IMR-90 (cell line): ENCODE measurements at regions not wholly inside any gene's neighbourhood (a gene's known extent, or its start where the extent isn't known, plus 50 kb on each side); places are given as distances from the start of the nearest gene placed in this dataset.

Experiments used
- ATAC-seq: fragments of 200-7000 bp; cut with Tn5 transposase; 2 replicates; pipeline ENCODE4 v1.9.1; 2020; ENCODE audit warnings: low read depth, mild to moderate bottlenecking, moderate library complexity
- BruUV-seq: library from RNA; stranded (reverse); fragments of 400-500 nt; replicated peaks from 2 replicates; lab custom pipeline; 2021; lab: Mats Ljungman, UMichigan
- CTCF ChIA-PET: fragments of 300-600 bp; formaldehyde crosslinking; extraction: SDS; loops from one replicate; lab custom pipeline; 2021; ENCODE audit warnings: antibody characterized with exemption; lab: Yijun Ruan, JAX
- POLR2A ChIA-PET: fragments of 300-600 bp; sonication (Branson Sonifier 250); formaldehyde crosslinking; loops from one replicate; lab custom pipeline; 2022; ENCODE audit warnings: antibody characterized with exemption; ENCODE audit not compliant: unreplicated experiment; lab: Charles Lee
- DNase-seq: peaks from one replicate; pipeline ENCODE4 v3.0.0; 2013
- H2AFZ ChIP-seq: replicated peaks from 2 replicates; pipeline ENCODE3; 2013; ENCODE audit warnings: low read length, mild to moderate bottlenecking; ENCODE audit not compliant: poor library complexity
- H2AK5ac ChIP-seq: 2 replicates; pipeline ENCODE4 v1.6.1; 2013; ENCODE audit warnings: low read depth, low read length, inconsistent platforms
- H2AK9ac ChIP-seq: replicated peaks from 2 replicates; pipeline ENCODE3; 2013; ENCODE audit warnings: mild to moderate bottlenecking, low read depth, low read length, moderate library complexity; ENCODE audit not compliant: poor library complexity
- H2BK120ac ChIP-seq: 2 replicates; pipeline ENCODE4 v1.6.1; 2013; ENCODE audit warnings: low read depth, low read length, inconsistent platforms
- H2BK15ac ChIP-seq: 3 replicates; pipeline ENCODE4 v1.6.1; 2013; ENCODE audit warnings: low read depth, low read length, inconsistent platforms
- H2BK20ac ChIP-seq: 2 replicates; pipeline ENCODE4 v1.6.1; 2013; ENCODE audit warnings: low read depth, mild to moderate bottlenecking, inconsistent platforms, low read length, moderate library complexity
- H2BK5ac ChIP-seq: 2 replicates; pipeline ENCODE4 v1.6.1; 2013; ENCODE audit warnings: mild to moderate bottlenecking, low read depth, low read length, inconsistent platforms; ENCODE audit not compliant: poor library complexity, severe bottlenecking
- H3K14ac ChIP-seq: replicated peaks from 2 replicates; pipeline ENCODE4 v1.6.1; 2013; ENCODE audit warnings: low read depth, low read length, inconsistent platforms
- H3K18ac ChIP-seq: 2 replicates; pipeline ENCODE4 v1.6.1; 2013; ENCODE audit warnings: low read depth, low read length, control low read depth
- H3K23ac ChIP-seq: 2 replicates; pipeline ENCODE4 v1.6.1; 2013; ENCODE audit warnings: low read depth, low read length, inconsistent platforms
- H3K27ac ChIP-seq: 2 replicates; pipeline ENCODE4 v1.5.1; 2013; ENCODE audit warnings: mild to moderate bottlenecking, control low read depth, low read length; ENCODE audit not compliant: insufficient read depth
- H3K27me3 ChIP-seq: 2 replicates; pipeline ENCODE4 v1.6.1; 2013; ENCODE audit warnings: low read length; ENCODE audit not compliant: control insufficient read depth, insufficient read depth
- H3K36me3 ChIP-seq: 2 replicates; pipeline ENCODE4 v1.6.1; 2013; ENCODE audit warnings: low read length, mixed read lengths; ENCODE audit not compliant: control insufficient read depth, insufficient read depth
- H3K4ac ChIP-seq: 2 replicates; pipeline ENCODE4 v1.6.1; 2013; ENCODE audit warnings: low read depth, low read length, inconsistent platforms
- H3K4me1 ChIP-seq: 2 replicates; pipeline ENCODE4 v1.6.1; 2013; ENCODE audit warnings: low read length, mixed read lengths; ENCODE audit not compliant: control insufficient read depth, insufficient read depth
- H3K4me2 ChIP-seq: 2 replicates; pipeline ENCODE4 v1.6.1; 2013; ENCODE audit warnings: low read depth, mild to moderate bottlenecking, control low read depth, low read length, moderate library complexity
- H3K4me3 ChIP-seq: 2 replicates; pipeline ENCODE4 v1.5.1; 2013; ENCODE audit warnings: low read depth, mild to moderate bottlenecking, control low read depth, low read length, moderate library complexity; ENCODE audit not compliant: insufficient read depth
- H3K56ac ChIP-seq: 2 replicates; pipeline ENCODE4 v1.6.1; 2013; ENCODE audit warnings: low read length, inconsistent platforms; ENCODE audit not compliant: insufficient read depth; ENCODE audit errors: extremely low read depth
- H3K79me1 ChIP-seq, 2 experiments: 2 replicates each; pipeline ENCODE4 v1.6.1; 2013; ENCODE audit warnings: low read length in 2 of 2, inconsistent platforms in 1 of 2, low read depth in 1 of 2
- H3K9ac ChIP-seq: 2 replicates; pipeline ENCODE4 v1.6.1; 2013; ENCODE audit warnings: low read depth, low read length, control low read depth
- H3K9me1 ChIP-seq: 2 replicates; pipeline ENCODE4 v1.6.1; 2013; ENCODE audit warnings: low read length, inconsistent platforms; ENCODE audit not compliant: insufficient read depth
- H3K9me3 ChIP-seq: 2 replicates; pipeline ENCODE4 v1.6.1; 2013; ENCODE audit warnings: low read length; ENCODE audit not compliant: control insufficient read depth, insufficient read depth
- H4K20me1 ChIP-seq: 2 replicates; pipeline ENCODE4 v1.6.1; 2013; ENCODE audit warnings: low read length, inconsistent platforms; ENCODE audit not compliant: insufficient read depth
- H4K5ac ChIP-seq: 2 replicates; pipeline ENCODE4 v1.6.1; 2013; ENCODE audit warnings: mild to moderate bottlenecking, low read depth, low read length, control low read depth
- H4K8ac ChIP-seq, 2 experiments: 2 replicates each; pipeline ENCODE4 v1.6.1; 2013; ENCODE audit warnings: low read depth in 2 of 2, low read length in 2 of 2, control low read depth in 1 of 2, inconsistent platforms in 1 of 2
- H4K91ac ChIP-seq: 2 replicates; pipeline ENCODE4 v1.6.1; 2013; ENCODE audit warnings: low read depth, low read length, inconsistent platforms; ENCODE audit not compliant: insufficient read depth
- BHLHE40 ChIP-seq: fragments of 150-350 bp; IDR thresholded peaks from 2 replicates; pipeline ENCODE4 v1.6.1; 2016; ENCODE audit warnings: mild to moderate bottlenecking, low read depth, low read length
- CEBPB ChIP-seq: IDR thresholded peaks from 2 replicates; pipeline ENCODE4 v1.6.1; 2012; ENCODE audit warnings: low read depth, low read length, improper control_type of control experiment
- CHD1 ChIP-seq: IDR thresholded peaks from 2 replicates; pipeline ENCODE4 v1.6.1; 2012; ENCODE audit warnings: low read depth, low read length, improper control_type of control experiment
- CTCF ChIP-seq: conservative IDR thresholded peaks from 2 replicates; pipeline ENCODE4 v1.5.1; 2012; ENCODE audit warnings: mild to moderate bottlenecking, low read depth, low read length, improper control_type of control experiment
- FOS ChIP-seq: fragments of 150-350 bp; IDR thresholded peaks from 2 replicates; pipeline ENCODE4 v1.6.1; 2016; ENCODE audit warnings: low read depth, low read length
- MAFK ChIP-seq: IDR thresholded peaks from 2 replicates; pipeline ENCODE4 v1.6.1; 2012; ENCODE audit warnings: low read depth, low read length, improper control_type of control experiment
- MAZ ChIP-seq: IDR thresholded peaks from 2 replicates; pipeline ENCODE4 v1.6.1; 2012; ENCODE audit warnings: low read depth, mild to moderate bottlenecking, low read length, improper control_type of control experiment, moderate library complexity, borderline replicate concordance
- MXI1 ChIP-seq: IDR thresholded peaks from 2 replicates; pipeline ENCODE4 v1.6.1; 2012; ENCODE audit warnings: low read depth, mild to moderate bottlenecking, low read length, moderate library complexity, borderline replicate concordance
- POLR2A ChIP-seq: IDR thresholded peaks from 2 replicates; pipeline ENCODE4 v1.6.1; 2012; ENCODE audit warnings: mild to moderate bottlenecking, low read depth, low read length
- RAD21 ChIP-seq: IDR thresholded peaks from 2 replicates; pipeline ENCODE4 v1.6.1; 2012; ENCODE audit warnings: low read length, improper control_type of control experiment
- RCOR1 ChIP-seq: IDR thresholded peaks from 2 replicates; pipeline ENCODE4 v1.6.1; 2012; ENCODE audit warnings: mild to moderate bottlenecking, low read length, improper control_type of control experiment; ENCODE audit not compliant: insufficient replicate concordance
- RFX5 ChIP-seq: IDR thresholded peaks from 2 replicates; pipeline ENCODE4 v1.8.0; 2012; ENCODE audit warnings: low read depth, mild to moderate bottlenecking, low read length, moderate library complexity
- SMC3 ChIP-seq: fragments of 150-350 bp; IDR thresholded peaks from 2 replicates; pipeline ENCODE4 v1.6.1; 2016; ENCODE audit warnings: low read depth, mild to moderate bottlenecking, antibody characterized with exemption, low read length, moderate library complexity
- WGBS, 2 experiments: methylation state at CpG; one replicate each; pipeline versions ENCODE4 v1.1.5 to v1.1.7; 2013; ENCODE audit warnings: missing lambda C conversion rate in 2 of 2; ENCODE audit not compliant: insufficient read length in 1 of 2; ENCODE audit errors: extremely low coverage in 2 of 2; 5-methylcytosine and 5-hydroxymethylcytosine counted together
- dilution Hi-C: fragments of 300-500 bp; cut with HindIII; formaldehyde crosslinking; loops from one replicate; pipeline ENCODE4 v1.14.3; 2018; ENCODE audit warnings: low sequenced_read_pairs; ENCODE audit not compliant: unreplicated experiment
- in situ Hi-C: fragments of 300-500 bp; cut with MboI; formaldehyde crosslinking; loops from 3 replicates; pipeline ENCODE4 v1.14.3; 2019; ENCODE audit warnings: low sequenced_read_pairs, inconsistent platforms, mixed read lengths
- intact Hi-C: fragments of 100-400 bp; cut with micrococcal nuclease; formaldehyde crosslinking; loops from 2 replicates; pipeline ENCODE4 v1.10.0; 2022
- TF ChIP-seq, protein P1 (sequence below): fragments of 150-350 bp; IDR thresholded peaks from 2 replicates; pipeline ENCODE4 v1.6.1; 2017; ENCODE audit warnings: mild to moderate bottlenecking, antibody characterized with exemption, low read length, low read depth

- H3K9me3 ChIP-seq, result no peaks in the 10 kb centered on the region; the same call in 1 of the 2 replicates
Observed at GRCh38 chr2:146754606-146755005, 1090.2 kb upstream of the ACVR2A start.

More at GRCh38 chr2:146754606-146755005, 1090.2 kb upstream of the ACVR2A start:
- H3K4me2 ChIP-seq, result no peak overlapping the region
- dilution Hi-C loops, result no loop called here
- TF ChIP-seq CTCF (no peak), RFX5 (no peak), POLR2A (no peak), BHLHE40 (no peak), CHD1 (no peak), MAZ (no peak), RAD21 (no peak), CEBPB (no peak), MAFK (no peak), FOS (no peak), RCOR1 (no peak), SMC3 (no peak), MXI1 (no peak)
- TF ChIP-seq, protein P1, sequence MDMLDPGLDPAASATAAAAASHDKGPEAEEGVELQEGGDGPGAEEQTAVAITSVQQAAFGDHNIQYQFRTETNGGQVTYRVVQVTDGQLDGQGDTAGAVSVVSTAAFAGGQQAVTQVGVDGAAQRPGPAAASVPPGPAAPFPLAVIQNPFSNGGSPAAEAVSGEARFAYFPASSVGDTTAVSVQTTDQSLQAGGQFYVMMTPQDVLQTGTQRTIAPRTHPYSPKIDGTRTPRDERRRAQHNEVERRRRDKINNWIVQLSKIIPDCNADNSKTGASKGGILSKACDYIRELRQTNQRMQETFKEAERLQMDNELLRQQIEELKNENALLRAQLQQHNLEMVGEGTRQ, result no peak
- ChIA-PET POLR2A (no interaction called here), CTCF (no interaction called here)
- no peak overlapping the region for H3K23ac ChIP-seq
- H2AFZ ChIP-seq, result no peak overlapping the region
- no peak overlapping the region for H4K91ac ChIP-seq
- no TSS peak for BruUV-seq
- ATAC-seq (no peak), DNase-seq (no peak)
- in situ Hi-C loops, result no loop called here
- no peak overlapping the region for H3K4me3 ChIP-seq
- no peaks in the 10 kb centered on the region for H3K27me3 ChIP-seq
- no peak overlapping the region for H2BK120ac ChIP-seq
- WGBS, 2 experiments, result 100% methylated on average over 1 of the region's 4 CpGs; no CpG with 5 or more reads in 1 of the 2 experiments
- H4K20me1 ChIP-seq, result no peaks in the 10 kb centered on the region
- no peak overlapping the region for H2AK9ac ChIP-seq
- no peak overlapping the region for H2BK20ac ChIP-seq
- H4K8ac ChIP-seq, result no peak overlapping the region
- no peaks in the 10 kb centered on the region for H3K79me1 ChIP-seq
- H3K4ac ChIP-seq, result no peak overlapping the region
- H3K4me1 ChIP-seq, result no peaks in the 10 kb centered on the region
- H3K18ac ChIP-seq, result no peak overlapping the region
- no peak overlapping the region for H4K5ac ChIP-seq
- intact Hi-C loops, result no loop called here
- no peak overlapping the region for H3K9ac ChIP-seq
- H3K9me1 ChIP-seq, result no peaks in the 10 kb centered on the region
- no peak overlapping the region for H3K27ac ChIP-seq
- no peak overlapping the region for H2AK5ac ChIP-seq
- no peak overlapping the region for H3K56ac ChIP-seq
- H3K14ac ChIP-seq, result no peak overlapping the region
- H2BK5ac ChIP-seq, result no peak overlapping the region
- no peaks in the 10 kb centered on the region for H3K36me3 ChIP-seq
- no peak overlapping the region for H2BK15ac ChIP-seq
